H9 (cell line): ENCODE measurements at regions not wholly inside any gene's neighbourhood (a gene's known extent, or its start where the extent isn't known, plus 50 kb on each side); places are given as distances from the start of the nearest gene placed in this dataset.

Source experiments
- DNase-seq: peaks from one replicate; pipeline ENCODE4 v3.0.0-alpha.2; 2017
- H2AFZ ChIP-seq: one replicate; pipeline ENCODE4 v1.6.1; 2013; ENCODE audit warnings: mild to moderate bottlenecking, low read length, control low read depth, moderate library complexity
- H2AK5ac ChIP-seq: 2 replicates; pipeline ENCODE4 v1.6.1; 2013; ENCODE audit warnings: low read length, control low read depth, mixed read lengths; ENCODE audit not compliant: insufficient read length
- H2BK120ac ChIP-seq: one replicate; pipeline ENCODE4 v1.6.1; 2013; ENCODE audit warnings: low read depth, mild to moderate bottlenecking, low read length, control low read depth, inconsistent platforms; ENCODE audit not compliant: poor library complexity, severe bottlenecking
- H2BK12ac ChIP-seq: 2 replicates; pipeline ENCODE4 v1.6.1; 2013; ENCODE audit warnings: low read length, control low read depth, mixed read lengths, low read depth; ENCODE audit not compliant: insufficient read length
- H2BK15ac ChIP-seq: 2 replicates; pipeline ENCODE4 v1.6.1; 2013; ENCODE audit warnings: low read depth, low read length, control low read depth
- H2BK20ac ChIP-seq: one replicate; pipeline ENCODE4 v1.6.1; 2013; ENCODE audit warnings: low read depth, mild to moderate bottlenecking, low read length, control low read depth, inconsistent platforms; ENCODE audit not compliant: poor library complexity, severe bottlenecking
- H2BK5ac ChIP-seq: 2 replicates; pipeline ENCODE4 v1.6.1; 2013; ENCODE audit warnings: low read length, control low read depth, mixed read lengths; ENCODE audit not compliant: insufficient read length
- H3K14ac ChIP-seq: 2 replicates; pipeline ENCODE4 v1.6.1; 2013; ENCODE audit warnings: low read length, control low read depth; ENCODE audit not compliant: insufficient read depth
- H3K18ac ChIP-seq: 2 replicates; pipeline ENCODE4 v1.6.1; 2013; ENCODE audit warnings: low read depth, mild to moderate bottlenecking, mixed read lengths, low read length, control low read depth; ENCODE audit not compliant: insufficient read length
- H3K23ac ChIP-seq: 2 replicates; pipeline ENCODE4 v1.6.1; 2013; ENCODE audit warnings: low read length, control low read depth, mixed read lengths, low read depth; ENCODE audit not compliant: insufficient read length
- H3K23me2 ChIP-seq: 2 replicates; pipeline ENCODE4 v1.6.1; 2013; ENCODE audit warnings: low read depth, mild to moderate bottlenecking, mixed read lengths, low read length, control low read depth; ENCODE audit not compliant: insufficient read length, poor library complexity, severe bottlenecking
- H3K27ac ChIP-seq: 2 replicates; pipeline ENCODE4 v1.5.1; 2013; ENCODE audit warnings: low read length, control low read depth, mixed read lengths, low read depth; ENCODE audit not compliant: insufficient read length
- H3K27me3 ChIP-seq: 2 replicates; pipeline ENCODE4 v1.6.1; 2013; ENCODE audit warnings: low read length, control low read depth, inconsistent platforms; ENCODE audit not compliant: insufficient read depth
- H3K4ac ChIP-seq: 2 replicates; pipeline ENCODE4 v1.6.1; 2013; ENCODE audit warnings: low read depth, mild to moderate bottlenecking, control low read depth, inconsistent platforms, low read length, moderate library complexity
- H3K4me1 ChIP-seq: 2 replicates; pipeline ENCODE4 v1.6.1; 2013; ENCODE audit warnings: low read length, control low read depth, inconsistent platforms; ENCODE audit not compliant: insufficient read depth
- H3K4me2 ChIP-seq: 2 replicates; pipeline ENCODE4 v1.6.1; 2013; ENCODE audit warnings: low read length, control low read depth, mixed read lengths; ENCODE audit not compliant: insufficient read length, insufficient read depth
- H3K56ac ChIP-seq: 2 replicates; pipeline ENCODE4 v1.6.1; 2013; ENCODE audit warnings: low read depth, mild to moderate bottlenecking, mixed read lengths, low read length, control low read depth; ENCODE audit not compliant: insufficient read length
- H3K79me1 ChIP-seq: 2 replicates; pipeline ENCODE4 v1.6.1; 2013; ENCODE audit warnings: low read depth, mild to moderate bottlenecking, moderate library complexity, low read length, control low read depth, inconsistent platforms; ENCODE audit not compliant: insufficient read depth, poor library complexity, severe bottlenecking
- H3K79me2 ChIP-seq: 2 replicates; pipeline ENCODE4 v1.6.1; 2013; ENCODE audit warnings: low read length, control low read depth, inconsistent platforms; ENCODE audit not compliant: insufficient read depth
- H3K9ac ChIP-seq: 2 replicates; pipeline ENCODE4 v1.6.1; 2013; ENCODE audit warnings: low read length, control low read depth, mixed read lengths; ENCODE audit not compliant: insufficient read length; ENCODE audit errors: extremely low read depth
- H3K9me3 ChIP-seq: one replicate; pipeline ENCODE4 v1.6.1; 2013; ENCODE audit warnings: low read depth, low read length, inconsistent platforms; ENCODE audit not compliant: control insufficient read depth
- H3T11ph ChIP-seq: one replicate; pipeline ENCODE4 v1.6.1; 2013; ENCODE audit warnings: mild to moderate bottlenecking, low read length, control low read depth, inconsistent platforms
- H4K20me1 ChIP-seq: one replicate; pipeline ENCODE4 v1.6.1; 2013; ENCODE audit not compliant: control insufficient read depth, insufficient read length, insufficient read depth
- H4K5ac ChIP-seq: 2 replicates; pipeline ENCODE4 v1.6.1; 2013; ENCODE audit warnings: low read depth, mild to moderate bottlenecking, mixed read lengths, low read length, control low read depth; ENCODE audit not compliant: insufficient read length
- H4K8ac ChIP-seq: replicated peaks from 2 replicates; pipeline ENCODE4 v1.6.1; 2013; ENCODE audit warnings: low read length, control low read depth, mixed read lengths, low read depth; ENCODE audit not compliant: insufficient read length
- H4K91ac ChIP-seq: 2 replicates; pipeline ENCODE4 v1.6.1; 2013; ENCODE audit warnings: low read depth, mild to moderate bottlenecking, moderate library complexity, mixed read lengths, low read length, control low read depth; ENCODE audit not compliant: insufficient read length
- H3K27ac Mint-ChIP-seq, 3 experiments: 2 replicates in 2 of 3; 3 replicates in 1 of 3; pipeline ENCODE4 v1.8.0; 2020 to 2021; ENCODE audit warnings: mixed read lengths in 3 of 3, mild to moderate bottlenecking in 1 of 3, moderate library complexity in 1 of 3
- H3K27me3 Mint-ChIP-seq: 2 replicates; pipeline ENCODE4 v1.8.0; 2021; ENCODE audit warnings: low read depth, mild to moderate bottlenecking, moderate library complexity, mixed read lengths
- H3K36me3 Mint-ChIP-seq, 3 experiments: 2 replicates in 2 of 3; 3 replicates in 1 of 3; pipeline ENCODE4 v1.8.0; 2020 to 2021; ENCODE audit warnings: low read depth in 3 of 3, mixed read lengths in 3 of 3; ENCODE audit not compliant: insufficient read depth in 1 of 3
- H3K4me1 Mint-ChIP-seq, 2 experiments: 2 replicates each; pipeline ENCODE4 v1.8.0; 2020; ENCODE audit warnings: mixed read lengths in 2 of 2
- H3K4me3 Mint-ChIP-seq, 2 experiments: 2 replicates in 1 of 2; 3 replicates in 1 of 2; pipeline ENCODE4 v1.8.0; 2020 to 2021; ENCODE audit warnings: mild to moderate bottlenecking in 2 of 2, mixed read lengths in 2 of 2, moderate library complexity in 1 of 2
- H3K9me3 Mint-ChIP-seq, 2 experiments: 2 replicates in 1 of 2; 3 replicates in 1 of 2; pipeline ENCODE4 v1.8.0; 2020; ENCODE audit warnings: mild to moderate bottlenecking in 2 of 2, mixed read lengths in 2 of 2, moderate library complexity in 1 of 2
- CTCF ChIP-seq: fragments of 200-600 bp; sonication (generic); conservative IDR thresholded peaks from 3 replicates; pipeline ENCODE4 v1.8.0; 2021; ENCODE audit warnings: antibody characterized with exemption, mild to moderate bottlenecking
- WGBS: extraction: QIAGEN DNeasy Blood & Tissue Kit; methylation state at CpG from one replicate; pipeline ENCODE4 v1.1.7; 2013; ENCODE audit warnings: missing lambda C conversion rate, low lambda C conversion rate, mixed read lengths; ENCODE audit not compliant: insufficient read length; ENCODE audit errors: extremely low coverage; 5-methylcytosine and 5-hydroxymethylcytosine counted together

- no peak overlapping the region for H3K14ac ChIP-seq
- no peak overlapping the region for H3K18ac ChIP-seq
- H2AK5ac ChIP-seq = no peak overlapping the region
- H3T11ph ChIP-seq = no peak overlapping the region
- no peak overlapping the region for H2BK5ac ChIP-seq
- no peak overlapping the region for H3K27ac ChIP-seq
- no peaks in the 10 kb centered on the region for H4K20me1 ChIP-seq
- no peaks in the 10 kb centered on the region for H3K27me3 ChIP-seq
- H2BK120ac ChIP-seq = no peak overlapping the region
- no peaks in the 10 kb centered on the region for H3K79me1 ChIP-seq
- no peak overlapping the region for H3K23ac ChIP-seq
- H3K27ac Mint-ChIP-seq = no peak overlapping the region
- no peak overlapping the region for H3K4ac ChIP-seq
- H2BK15ac ChIP-seq = no peak overlapping the region
- DNase-seq = no peak
- H4K8ac ChIP-seq = no peak overlapping the region
- WGBS = no CpG with 5 or more reads among the region's 1 CpG
- no peaks in the 10 kb centered on the region for H3K79me2 ChIP-seq
- H3K27me3 Mint-ChIP-seq = no peaks in the 10 kb centered on the region
- H3K4me1 ChIP-seq = no peaks in the 10 kb centered on the region
- no peak overlapping the region for H4K91ac ChIP-seq
- no peak for TF ChIP-seq CTCF
- H3K9me3 ChIP-seq = no peaks in the 10 kb centered on the region
- H2AFZ ChIP-seq = no peak overlapping the region
- H3K36me3 Mint-ChIP-seq = no peaks in the 10 kb centered on the region
- no peaks in the 10 kb centered on the region for H3K9me3 Mint-ChIP-seq
- no peak overlapping the region for H2BK12ac ChIP-seq
- no peak overlapping the region for H2BK20ac ChIP-seq
- H3K4me3 Mint-ChIP-seq = no peak overlapping the region
- no peaks in the 10 kb centered on the region for H3K4me1 Mint-ChIP-seq
- no peak overlapping the region for H3K9ac ChIP-seq
- no peak overlapping the region for H4K5ac ChIP-seq
- no peak overlapping the region for H3K4me2 ChIP-seq
- no peaks in the 10 kb centered on the region for H3K23me2 ChIP-seq
- H3K56ac ChIP-seq = no peak overlapping the region
Measured at GRCh38 chr1:88266051-88266450, 418.0 kb upstream of the PKN2 start.
